Liver (tissue), 8 donors: ENCODE measurements at regions not wholly inside any gene's neighbourhood (a gene's known extent, or its start where the extent isn't known, plus 50 kb on each side); places are given as distances from the start of the nearest gene placed in this dataset.

ENCODE experiments used
- DNase-seq: peaks from one replicate; pipeline ENCODE4 v3.0.0-alpha.2; 2017; ENCODE audit warnings: low spot score
- H3K27ac ChIP-seq, 2 donors: one replicate each; pipeline ENCODE4 v1.7.0; 2013; ENCODE audit warnings: inconsistent platforms in 2 of 2, low read length in 2 of 2, control low read depth in 1 of 2, low read depth in 1 of 2, mild to moderate bottlenecking in 1 of 2
- H3K27me3 ChIP-seq, 4 donors: one replicate each; pipeline versions ENCODE4 v1.6.1 to v1.7.0; 2013; ENCODE audit warnings: low read length in 3 of 4, inconsistent platforms in 1 of 4, mild to moderate bottlenecking in 1 of 4, moderate library complexity in 1 of 4; ENCODE audit not compliant: control insufficient read depth in 4 of 4, insufficient read depth in 4 of 4
- H3K36me3 ChIP-seq, 4 donors: one replicate each; pipeline versions ENCODE4 v1.6.1 to v1.7.0; 2013; ENCODE audit warnings: low read length in 3 of 4, mild to moderate bottlenecking in 3 of 4, low read depth in 1 of 4, moderate library complexity in 1 of 4; ENCODE audit not compliant: control insufficient read depth in 4 of 4, insufficient read depth in 3 of 4
- H3K4me1 ChIP-seq, 4 donors: one replicate each; pipeline versions ENCODE4 v1.6.1 to v1.7.0; 2013; ENCODE audit warnings: low read length in 3 of 4, mild to moderate bottlenecking in 3 of 4, moderate library complexity in 1 of 4; ENCODE audit not compliant: control insufficient read depth in 4 of 4, insufficient read depth in 4 of 4
- H3K4me3 ChIP-seq, 3 donors: one replicate each; pipeline versions ENCODE4 v1.6.1 to v1.7.0; 2013; ENCODE audit warnings: low read length in 3 of 3, control low read depth in 1 of 3, low read depth in 1 of 3, mild to moderate bottlenecking in 1 of 3
- H3K9ac ChIP-seq, 2 donors: one replicate each; pipeline ENCODE4 v1.7.0; 2013; ENCODE audit warnings: low read length in 2 of 2, mild to moderate bottlenecking in 2 of 2, moderate library complexity in 2 of 2, control low read depth in 1 of 2, low read depth in 1 of 2
- H3K9me3 ChIP-seq, 4 donors: one replicate each; pipeline versions ENCODE4 v1.6.1 to v1.7.0; 2013; ENCODE audit warnings: low read length in 3 of 4; ENCODE audit not compliant: control insufficient read depth in 4 of 4
- EGR1 ChIP-seq, 2 donors: IDR thresholded peaks; 2 replicates each; pipeline ENCODE4 v1.6.1; 2016 to 2018; ENCODE audit warnings: antibody characterized with exemption in 2 of 2, low read depth in 2 of 2
- FOXA1 ChIP-seq: IDR thresholded peaks from 2 replicates; pipeline ENCODE4 v1.6.1; 2016; ENCODE audit warnings: antibody characterized with exemption
- HNF4A ChIP-seq, 2 donors: conservative IDR thresholded peaks; 2 replicates each; pipeline ENCODE4 v1.6.1; 2016; ENCODE audit warnings: antibody characterized with exemption in 2 of 2, mild to moderate bottlenecking in 2 of 2
- HNF4G ChIP-seq: IDR thresholded peaks from 2 replicates; pipeline ENCODE4 v1.6.1; 2016; ENCODE audit warnings: antibody characterized with exemption
- JUND ChIP-seq, 2 donors: IDR thresholded peaks; 2 replicates each; pipeline ENCODE4 v1.6.1; 2016; ENCODE audit warnings: antibody characterized with exemption in 2 of 2
- NR2F2 ChIP-seq: IDR thresholded peaks from 2 replicates; pipeline ENCODE4 v1.6.1; 2016; ENCODE audit warnings: antibody characterized with exemption
- RAD21 ChIP-seq, 2 donors: IDR thresholded peaks; 2 replicates each; pipeline ENCODE4 v1.6.1; 2016; ENCODE audit warnings: antibody characterized with exemption in 2 of 2, mild to moderate bottlenecking in 2 of 2
- RXRA ChIP-seq, 2 donors: IDR thresholded peaks; 2 replicates each; pipeline ENCODE4 v1.6.1; 2017 to 2018; ENCODE audit warnings: antibody characterized with exemption in 2 of 2, mild to moderate bottlenecking in 1 of 2
- SP1 ChIP-seq: IDR thresholded peaks from 2 replicates; pipeline ENCODE4 v1.6.1; 2018; ENCODE audit warnings: antibody characterized with exemption, mild to moderate bottlenecking
- YY1 ChIP-seq: IDR thresholded peaks from 2 replicates; pipeline ENCODE4 v1.6.1; 2016; ENCODE audit warnings: antibody characterized with exemption, mild to moderate bottlenecking
- WGBS: extraction: QIAGEN DNeasy Blood & Tissue Kit; methylation state at CpG from one replicate; pipeline ENCODE4 v1.1.7; 2013; 5-methylcytosine and 5-hydroxymethylcytosine counted together
- TF ChIP-seq, protein P1 (sequence below): IDR thresholded peaks from 2 replicates; pipeline ENCODE4 v1.6.1; 2016; ENCODE audit warnings: antibody characterized with exemption, mild to moderate bottlenecking
- TF ChIP-seq, protein P2 (sequence below): IDR thresholded peaks from 2 replicates; pipeline ENCODE4 v1.6.1; 2016; ENCODE audit warnings: antibody characterized with exemption
- TF ChIP-seq, protein P3 (sequence below): IDR thresholded peaks from 2 replicates; pipeline ENCODE4 v1.6.1; 2016; ENCODE audit warnings: antibody characterized with exemption
- TF ChIP-seq, protein P4 (sequence below): IDR thresholded peaks from 2 replicates; pipeline ENCODE4 v1.6.1; 2016; ENCODE audit warnings: antibody characterized with exemption
- TF ChIP-seq, protein P5 (sequence below): fragments of 150-350 bp; IDR thresholded peaks from 2 replicates; pipeline ENCODE4 v1.5.1; 2017; ENCODE audit warnings: improper control_type of control experiment, low read depth, low read length; ENCODE audit not compliant: missing input control
- donor health status: healthy.
- donor health status: healthy.
- donor health status: healthy.
- donor health status: healthy.
- donor health status: healthy.

DNA sequence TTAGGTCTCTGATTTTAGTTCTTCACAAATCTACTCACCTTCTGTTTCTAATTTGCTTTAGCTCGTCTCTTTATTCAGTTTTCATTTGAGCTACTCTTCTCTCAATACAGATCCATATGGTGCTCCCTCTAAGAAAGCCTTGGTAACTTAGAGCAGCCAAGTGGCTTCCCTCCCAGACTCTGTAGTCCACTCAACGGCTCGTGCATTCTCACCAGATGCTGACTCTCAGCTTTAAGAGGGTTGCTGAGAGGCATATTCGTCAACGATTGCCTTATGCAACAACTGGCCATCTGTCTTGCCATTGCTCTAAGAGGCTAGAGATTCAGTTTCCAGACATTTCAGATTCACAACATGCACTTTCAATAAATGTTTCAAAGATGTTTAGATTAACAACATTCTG is 785.8 kb upstream of the SLC10A2 start:
- no peak for DNase-seq
- H3K4me1 ChIP-seq: no peaks in the 10 kb centered on the region
- no peak overlapping the region for H3K9ac ChIP-seq
- no peaks in the 10 kb centered on the region for H3K9me3 ChIP-seq
- no peaks in the 10 kb centered on the region for H3K27me3 ChIP-seq
- no peaks in the 10 kb centered on the region for H3K36me3 ChIP-seq
- 75% methylated on average over 5 of the region's 5 CpGs for WGBS
- H3K27ac ChIP-seq: no peak overlapping the region
- TF ChIP-seq YY1: no peak
- TF ChIP-seq HNF4G: no peak
- TF ChIP-seq, protein P1, sequence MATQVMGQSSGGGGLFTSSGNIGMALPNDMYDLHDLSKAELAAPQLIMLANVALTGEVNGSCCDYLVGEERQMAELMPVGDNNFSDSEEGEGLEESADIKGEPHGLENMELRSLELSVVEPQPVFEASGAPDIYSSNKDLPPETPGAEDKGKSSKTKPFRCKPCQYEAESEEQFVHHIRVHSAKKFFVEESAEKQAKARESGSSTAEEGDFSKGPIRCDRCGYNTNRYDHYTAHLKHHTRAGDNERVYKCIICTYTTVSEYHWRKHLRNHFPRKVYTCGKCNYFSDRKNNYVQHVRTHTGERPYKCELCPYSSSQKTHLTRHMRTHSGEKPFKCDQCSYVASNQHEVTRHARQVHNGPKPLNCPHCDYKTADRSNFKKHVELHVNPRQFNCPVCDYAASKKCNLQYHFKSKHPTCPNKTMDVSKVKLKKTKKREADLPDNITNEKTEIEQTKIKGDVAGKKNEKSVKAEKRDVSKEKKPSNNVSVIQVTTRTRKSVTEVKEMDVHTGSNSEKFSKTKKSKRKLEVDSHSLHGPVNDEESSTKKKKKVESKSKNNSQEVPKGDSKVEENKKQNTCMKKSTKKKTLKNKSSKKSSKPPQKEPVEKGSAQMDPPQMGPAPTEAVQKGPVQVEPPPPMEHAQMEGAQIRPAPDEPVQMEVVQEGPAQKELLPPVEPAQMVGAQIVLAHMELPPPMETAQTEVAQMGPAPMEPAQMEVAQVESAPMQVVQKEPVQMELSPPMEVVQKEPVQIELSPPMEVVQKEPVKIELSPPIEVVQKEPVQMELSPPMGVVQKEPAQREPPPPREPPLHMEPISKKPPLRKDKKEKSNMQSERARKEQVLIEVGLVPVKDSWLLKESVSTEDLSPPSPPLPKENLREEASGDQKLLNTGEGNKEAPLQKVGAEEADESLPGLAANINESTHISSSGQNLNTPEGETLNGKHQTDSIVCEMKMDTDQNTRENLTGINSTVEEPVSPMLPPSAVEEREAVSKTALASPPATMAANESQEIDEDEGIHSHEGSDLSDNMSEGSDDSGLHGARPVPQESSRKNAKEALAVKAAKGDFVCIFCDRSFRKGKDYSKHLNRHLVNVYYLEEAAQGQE: no peak
- TF ChIP-seq FOXA1: no peak
- TF ChIP-seq, protein P2, sequence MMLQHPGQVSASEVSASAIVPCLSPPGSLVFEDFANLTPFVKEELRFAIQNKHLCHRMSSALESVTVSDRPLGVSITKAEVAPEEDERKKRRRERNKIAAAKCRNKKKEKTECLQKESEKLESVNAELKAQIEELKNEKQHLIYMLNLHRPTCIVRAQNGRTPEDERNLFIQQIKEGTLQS: no peak
- no peak for TF ChIP-seq RAD21 (IDR thresholded peaks at IDR 0.05)
- TF ChIP-seq, protein P3, sequence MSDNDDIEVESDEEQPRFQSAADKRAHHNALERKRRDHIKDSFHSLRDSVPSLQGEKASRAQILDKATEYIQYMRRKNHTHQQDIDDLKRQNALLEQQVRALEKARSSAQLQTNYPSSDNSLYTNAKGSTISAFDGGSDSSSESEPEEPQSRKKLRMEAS: no peak
- TF ChIP-seq JUND (IDR thresholded peaks at IDR 0.05): no peak
- no peak for TF ChIP-seq EGR1 (IDR thresholded peaks at IDR 0.05; ENCODE audit: low read depth in 2 of 2)
- TF ChIP-seq, protein P4, sequence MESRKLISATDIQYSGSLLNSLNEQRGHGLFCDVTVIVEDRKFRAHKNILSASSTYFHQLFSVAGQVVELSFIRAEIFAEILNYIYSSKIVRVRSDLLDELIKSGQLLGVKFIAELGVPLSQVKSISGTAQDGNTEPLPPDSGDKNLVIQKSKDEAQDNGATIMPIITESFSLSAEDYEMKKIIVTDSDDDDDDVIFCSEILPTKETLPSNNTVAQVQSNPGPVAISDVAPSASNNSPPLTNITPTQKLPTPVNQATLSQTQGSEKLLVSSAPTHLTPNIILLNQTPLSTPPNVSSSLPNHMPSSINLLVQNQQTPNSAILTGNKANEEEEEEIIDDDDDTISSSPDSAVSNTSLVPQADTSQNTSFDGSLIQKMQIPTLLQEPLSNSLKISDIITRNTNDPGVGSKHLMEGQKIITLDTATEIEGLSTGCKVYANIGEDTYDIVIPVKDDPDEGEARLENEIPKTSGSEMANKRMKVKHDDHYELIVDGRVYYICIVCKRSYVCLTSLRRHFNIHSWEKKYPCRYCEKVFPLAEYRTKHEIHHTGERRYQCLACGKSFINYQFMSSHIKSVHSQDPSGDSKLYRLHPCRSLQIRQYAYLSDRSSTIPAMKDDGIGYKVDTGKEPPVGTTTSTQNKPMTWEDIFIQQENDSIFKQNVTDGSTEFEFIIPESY: no peak
- TF ChIP-seq HNF4A (conservative IDR thresholded peaks at IDR 0.05): no peak
- TF ChIP-seq NR2F2: no peak
- TF ChIP-seq SP1: no peak
- TF ChIP-seq, protein P5, sequence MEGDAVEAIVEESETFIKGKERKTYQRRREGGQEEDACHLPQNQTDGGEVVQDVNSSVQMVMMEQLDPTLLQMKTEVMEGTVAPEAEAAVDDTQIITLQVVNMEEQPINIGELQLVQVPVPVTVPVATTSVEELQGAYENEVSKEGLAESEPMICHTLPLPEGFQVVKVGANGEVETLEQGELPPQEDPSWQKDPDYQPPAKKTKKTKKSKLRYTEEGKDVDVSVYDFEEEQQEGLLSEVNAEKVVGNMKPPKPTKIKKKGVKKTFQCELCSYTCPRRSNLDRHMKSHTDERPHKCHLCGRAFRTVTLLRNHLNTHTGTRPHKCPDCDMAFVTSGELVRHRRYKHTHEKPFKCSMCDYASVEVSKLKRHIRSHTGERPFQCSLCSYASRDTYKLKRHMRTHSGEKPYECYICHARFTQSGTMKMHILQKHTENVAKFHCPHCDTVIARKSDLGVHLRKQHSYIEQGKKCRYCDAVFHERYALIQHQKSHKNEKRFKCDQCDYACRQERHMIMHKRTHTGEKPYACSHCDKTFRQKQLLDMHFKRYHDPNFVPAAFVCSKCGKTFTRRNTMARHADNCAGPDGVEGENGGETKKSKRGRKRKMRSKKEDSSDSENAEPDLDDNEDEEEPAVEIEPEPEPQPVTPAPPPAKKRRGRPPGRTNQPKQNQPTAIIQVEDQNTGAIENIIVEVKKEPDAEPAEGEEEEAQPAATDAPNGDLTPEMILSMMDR: no peak
- H3K4me3 ChIP-seq: no peak overlapping the region

DNA sequence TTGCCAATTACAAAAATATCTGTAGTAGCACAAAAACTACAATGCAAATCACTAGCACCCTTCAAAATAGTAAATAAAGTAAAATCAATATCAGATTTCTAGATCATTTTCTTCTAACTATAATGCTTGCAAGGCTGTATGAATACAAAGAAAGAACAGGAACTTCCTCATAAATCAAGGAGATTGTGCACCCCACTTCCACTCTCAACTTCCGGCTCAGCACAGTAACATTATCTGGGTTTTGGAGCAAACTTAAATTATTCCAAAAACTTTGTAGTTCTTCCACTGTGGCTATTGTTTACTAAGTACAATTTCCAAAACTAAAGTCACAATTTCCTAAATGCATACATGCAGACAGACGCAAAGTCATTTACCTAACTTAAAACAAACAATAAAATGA is 778.3 kb upstream of the SLC10A2 start:
- no peak overlapping the region for H3K27ac ChIP-seq
- 65% methylated on average over 2 of the region's 2 CpGs for WGBS
- no peak for DNase-seq
- TF ChIP-seq HNF4A (conservative IDR thresholded peaks at IDR 0.05): no peak
- TF ChIP-seq, protein P1: no peak
- no peak for TF ChIP-seq JUND (IDR thresholded peaks at IDR 0.05)
- TF ChIP-seq YY1: no peak
- TF ChIP-seq RAD21 (IDR thresholded peaks at IDR 0.05): no peak
- no peak for TF ChIP-seq RXRA (IDR thresholded peaks at IDR 0.05)
- H3K4me1 ChIP-seq: no peaks in the 10 kb centered on the region
- H3K9me3 ChIP-seq: no peaks in the 10 kb centered on the region
- H3K4me3 ChIP-seq: no peak overlapping the region
- H3K9ac ChIP-seq: no peak overlapping the region
- no peaks in the 10 kb centered on the region for H3K27me3 ChIP-seq
- no peaks in the 10 kb centered on the region for H3K36me3 ChIP-seq
